ENCODE measurements at regions not wholly inside any gene's neighbourhood (a gene's known extent, or its start where the extent isn't known, plus 50 kb on each side); places are given as distances from the start of the nearest gene placed in this dataset.
"Not testable (repeated sequence)": the region's sequence is repeated elsewhere in the genome, so short reads cannot be mapped to it uniquely, and the experiment has no call there.

DNA sequence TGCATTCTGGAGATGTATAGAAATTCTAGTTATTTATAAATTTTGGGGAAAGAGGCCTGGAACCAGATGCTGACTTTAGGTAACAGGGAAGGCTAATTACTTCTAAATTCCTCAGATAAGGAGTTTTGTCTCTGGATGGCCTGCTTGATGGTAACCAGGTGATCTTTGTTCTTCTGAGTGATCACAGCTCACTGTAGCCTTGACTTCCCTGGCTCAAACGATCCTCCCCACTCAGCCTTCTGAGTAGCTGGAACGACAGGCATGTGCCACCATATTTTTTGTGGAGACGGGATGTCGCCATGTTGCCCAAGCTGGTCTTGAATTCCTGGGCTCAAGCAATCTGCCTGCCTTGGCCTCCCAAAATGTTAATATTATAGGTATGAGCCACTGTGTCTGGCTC is 54.4 kb upstream of the MSH6 start:
- H3K4me1 ChIP-seq: no peaks in the 10 kb centered on the region
- DNase-seq: no peak
- H3K27me3 ChIP-seq: no peaks in the 10 kb centered on the region
- H3K36me3 ChIP-seq: no peaks in the 10 kb centered on the region
- TF ChIP-seq, protein P1, sequence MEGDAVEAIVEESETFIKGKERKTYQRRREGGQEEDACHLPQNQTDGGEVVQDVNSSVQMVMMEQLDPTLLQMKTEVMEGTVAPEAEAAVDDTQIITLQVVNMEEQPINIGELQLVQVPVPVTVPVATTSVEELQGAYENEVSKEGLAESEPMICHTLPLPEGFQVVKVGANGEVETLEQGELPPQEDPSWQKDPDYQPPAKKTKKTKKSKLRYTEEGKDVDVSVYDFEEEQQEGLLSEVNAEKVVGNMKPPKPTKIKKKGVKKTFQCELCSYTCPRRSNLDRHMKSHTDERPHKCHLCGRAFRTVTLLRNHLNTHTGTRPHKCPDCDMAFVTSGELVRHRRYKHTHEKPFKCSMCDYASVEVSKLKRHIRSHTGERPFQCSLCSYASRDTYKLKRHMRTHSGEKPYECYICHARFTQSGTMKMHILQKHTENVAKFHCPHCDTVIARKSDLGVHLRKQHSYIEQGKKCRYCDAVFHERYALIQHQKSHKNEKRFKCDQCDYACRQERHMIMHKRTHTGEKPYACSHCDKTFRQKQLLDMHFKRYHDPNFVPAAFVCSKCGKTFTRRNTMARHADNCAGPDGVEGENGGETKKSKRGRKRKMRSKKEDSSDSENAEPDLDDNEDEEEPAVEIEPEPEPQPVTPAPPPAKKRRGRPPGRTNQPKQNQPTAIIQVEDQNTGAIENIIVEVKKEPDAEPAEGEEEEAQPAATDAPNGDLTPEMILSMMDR (IDR thresholded peaks at IDR 0.05; ENCODE audit: low read depth, low read length): no peak
- H3K4me3 ChIP-seq (ENCODE audit: low read depth, low read length): no peak overlapping the region
- no peaks in the 10 kb centered on the region for H3K9me3 ChIP-seq

DNA sequence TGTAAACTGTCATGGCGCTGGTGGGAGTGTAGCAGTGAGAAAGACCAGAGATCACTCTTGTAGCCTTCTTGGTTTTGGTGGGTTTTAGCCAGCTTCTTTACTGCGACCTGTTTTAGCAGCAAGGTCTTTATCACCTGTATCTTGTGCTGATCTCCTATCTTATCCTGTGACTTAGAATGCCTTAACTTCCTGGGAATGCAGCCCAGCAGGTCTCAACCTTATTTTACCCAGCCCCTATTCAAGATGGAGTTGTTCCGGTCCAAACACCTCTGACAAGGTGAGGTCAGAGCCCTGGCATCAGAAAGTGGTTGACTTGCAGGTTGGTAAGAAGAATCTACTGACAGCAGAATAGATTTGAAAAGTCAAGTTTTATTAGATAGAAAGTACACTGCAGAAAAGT is 55.0 kb upstream of the MSH6 start:
- Histone ChIP-seq H3K9me3 (no peaks in the 10 kb centered on the region), H3K4me3 (ENCODE audit: low read depth, low read length) (no peak overlapping the region), H3K27me3 (no peaks in the 10 kb centered on the region), H3K4me1 (no peaks in the 10 kb centered on the region), H3K36me3 (no peaks in the 10 kb centered on the region)
- DNase-seq: no peak
- TF ChIP-seq, protein P1 (IDR thresholded peaks at IDR 0.05; ENCODE audit: low read depth, low read length): no peak

DNA sequence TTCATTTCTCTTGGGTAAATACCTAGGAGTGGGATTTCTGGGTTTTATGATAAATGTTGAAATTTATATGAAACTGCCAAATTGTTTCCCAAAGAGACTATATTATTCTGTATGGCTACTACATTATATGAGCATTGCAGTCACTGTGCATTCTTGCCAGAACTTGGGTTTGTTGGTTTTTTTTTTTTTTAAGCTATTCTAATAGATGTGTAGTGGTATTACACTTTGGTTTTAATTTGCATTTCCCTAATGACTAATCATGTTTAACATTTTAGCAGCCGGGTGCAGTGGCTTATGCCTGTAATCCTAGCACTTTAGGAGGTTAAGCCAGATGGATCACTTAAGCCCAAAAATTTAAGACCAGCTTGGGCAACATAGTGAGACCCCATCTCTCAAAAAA is 56.0 kb upstream of the MSH6 start:
- not testable (repeated sequence) for H3K4me3 ChIP-seq (ENCODE audit: low read depth, low read length); H3K36me3 ChIP-seq; H3K9me3 ChIP-seq; H3K27me3 ChIP-seq; H3K4me1 ChIP-seq; DNase-seq

DNA sequence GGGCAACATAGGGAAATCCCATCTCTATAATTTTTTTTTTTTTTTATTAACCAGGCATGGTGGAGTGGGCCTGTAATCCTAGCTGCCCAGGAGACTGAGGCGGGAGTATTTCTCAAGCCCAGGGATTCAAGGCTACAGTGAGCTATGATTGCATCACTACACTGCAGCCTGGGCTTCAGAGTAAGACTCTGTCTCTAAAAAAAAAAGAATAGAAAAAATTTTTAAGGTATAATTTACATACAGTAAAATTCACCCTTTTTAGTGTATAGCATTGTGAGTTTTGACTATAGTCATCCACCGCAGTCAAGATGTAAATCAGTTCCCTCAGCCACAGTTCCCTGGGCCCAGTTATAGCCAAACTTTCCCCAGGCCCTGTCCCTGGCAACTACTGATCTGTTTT is 57.1 kb upstream of the MSH6 start:
- Histone ChIP-seq H3K9me3 (no peaks in the 10 kb centered on the region), H3K4me1 (no peaks in the 10 kb centered on the region), H3K27me3 (no peaks in the 10 kb centered on the region), H3K4me3 (ENCODE audit: low read depth, low read length) (no peak overlapping the region), H3K36me3 (no peaks in the 10 kb centered on the region)
- TF ChIP-seq, protein P1 (IDR thresholded peaks at IDR 0.05; ENCODE audit: low read depth, low read length): no peak
- DNase-seq: no peak

DNA sequence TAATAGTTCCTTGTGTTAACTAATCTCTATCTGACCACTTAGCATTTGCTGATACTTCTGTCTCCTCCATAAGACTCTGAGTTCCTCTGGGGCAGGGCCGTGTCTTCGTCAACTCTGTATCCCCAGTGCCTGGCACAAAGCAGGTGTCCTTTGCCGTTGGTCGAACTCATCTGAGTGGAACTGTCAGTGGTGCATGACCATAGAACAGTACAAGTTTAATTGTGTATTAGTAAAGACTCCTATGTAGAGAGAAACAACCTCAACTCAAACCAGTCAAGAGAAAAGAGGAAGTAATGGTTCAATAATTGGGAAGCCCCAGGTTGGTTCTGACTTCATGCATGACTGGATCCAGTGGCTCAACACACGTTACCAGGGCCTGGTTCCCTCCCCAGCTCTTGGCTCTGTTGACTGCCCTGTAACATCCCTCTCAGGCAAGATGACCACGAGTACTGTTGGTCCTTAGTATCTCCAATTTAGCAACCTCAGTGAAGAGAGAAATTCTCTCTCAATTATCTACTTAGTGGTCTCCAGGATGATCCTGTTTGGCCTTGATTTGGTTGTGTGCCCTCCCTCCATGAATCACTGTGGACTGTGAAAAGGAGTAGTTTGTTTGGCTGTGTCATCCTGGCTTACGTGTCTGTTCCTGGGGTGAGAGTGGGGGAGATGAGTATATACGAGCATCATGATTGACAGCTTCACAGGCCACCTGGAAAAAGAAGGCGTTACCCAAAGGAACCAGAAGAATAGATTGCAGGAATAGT is 58.5 kb upstream of the MSH6 start:
- Histone ChIP-seq H3K4me3 (ENCODE audit: low read depth, low read length) (no peak overlapping the region), H3K4me1 (no peaks in the 10 kb centered on the region), H3K36me3 (no peaks in the 10 kb centered on the region), H3K9me3 (no peaks in the 10 kb centered on the region), H3K27me3 (no peaks in the 10 kb centered on the region)
- no peak for DNase-seq
- TF ChIP-seq, protein P1 (IDR thresholded peaks at IDR 0.05; ENCODE audit: low read depth, low read length): no peak

DNA sequence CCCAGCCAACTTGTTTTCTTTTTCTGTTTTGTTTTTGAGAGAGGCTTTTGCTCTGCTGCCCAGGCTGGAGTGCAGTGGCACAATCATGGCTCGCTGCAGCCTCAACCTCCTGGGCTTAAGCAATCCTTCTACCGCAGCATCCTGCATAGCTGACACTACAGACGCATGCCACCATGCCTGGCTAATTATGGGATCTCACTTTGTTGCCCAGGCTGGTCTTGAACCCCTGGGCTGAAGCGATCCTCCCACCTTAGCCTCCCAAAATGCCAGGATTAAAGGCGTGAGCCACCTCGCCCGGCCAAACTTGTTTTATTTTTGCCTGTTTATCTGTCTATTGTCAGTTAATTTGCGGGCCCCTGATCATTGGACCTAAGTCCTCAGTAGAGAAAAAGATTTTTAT is 61.6 kb upstream of the MSH6 start:
- H3K4me1 ChIP-seq: no peaks in the 10 kb centered on the region
- no peaks in the 10 kb centered on the region for H3K27me3 ChIP-seq
- no peak for DNase-seq
- no peaks in the 10 kb centered on the region for H3K36me3 ChIP-seq
- H3K9me3 ChIP-seq: no peaks in the 10 kb centered on the region
- no peak overlapping the region for H3K4me3 ChIP-seq (ENCODE audit: low read depth, low read length)
- TF ChIP-seq, protein P1 (IDR thresholded peaks at IDR 0.05; ENCODE audit: low read depth, low read length): no peak
